ENCODE measurements at regions not wholly inside any gene's neighbourhood (a gene's known extent, or its start where the extent isn't known, plus 50 kb on each side); places are given as distances from the start of the nearest gene placed in this dataset.
"Not testable (repeated sequence)": the region's sequence is repeated elsewhere in the genome, so short reads cannot be mapped to it uniquely, and the experiment has no call there.

GRCh38 chr13:18238586-18238985 lies 943.0 kb downstream of the TUBA3C start:
- not testable (repeated sequence) for DNase-seq

GRCh38 chr13:18236528-18236815 lies 945.2 kb downstream of the TUBA3C start:
- DNase-seq = no peak

GRCh38 chr13:18235756-18236527 lies 945.7 kb downstream of the TUBA3C start:
- DNase-seq = no peak

- DNase-seq = no peak
Measured at GRCh38 chr13:18235172-18235571, 946.5 kb downstream of the TUBA3C start.

GRCh38 chr13:18234451-18234850 lies 947.2 kb downstream of the TUBA3C start:
- DNase-seq = not testable (repeated sequence)

- DNase-seq = no peak
Measured at GRCh38 chr13:18233783-18234299, 947.8 kb downstream of the TUBA3C start.

GRCh38 chr13:18232994-18233782 lies 948.4 kb downstream of the TUBA3C start:
- no peak for DNase-seq

GRCh38 chr13:18232298-18232993 lies 949.2 kb downstream of the TUBA3C start:
- DNase-seq = no peak

- peak; percentile 31 for DNase-seq
Measured at GRCh38 chr13:18224411-18224810, 957.2 kb downstream of the TUBA3C start.

GRCh38 chr13:18214689-18215088 lies 966.9 kb downstream of the TUBA3C start:
- not testable (repeated sequence) for DNase-seq

GRCh38 chr13:18213511-18213910 lies 968.1 kb downstream of the TUBA3C start:
- DNase-seq = not testable (repeated sequence)

GRCh38 chr13:18212873-18213272 lies 968.8 kb downstream of the TUBA3C start:
- DNase-seq = peak; percentile 11

- peak; percentile 22 for DNase-seq
Measured at GRCh38 chr13:18211752-18212560, 969.7 kb downstream of the TUBA3C start.

GRCh38 chr13:18204614-18205178 lies 976.9 kb downstream of the TUBA3C start:
- not testable (repeated sequence) for DNase-seq

GRCh38 chr13:18195365-18195678 lies 986.3 kb downstream of the TUBA3C start:
- not testable (repeated sequence) for DNase-seq

- not testable (repeated sequence) for DNase-seq
Measured at GRCh38 chr13:18194631-18195364, 986.8 kb downstream of the TUBA3C start.

GRCh38 chr13:18194104-18194503 lies 987.5 kb downstream of the TUBA3C start:
- not testable (repeated sequence) for DNase-seq

All from CD4-positive, alpha-beta T cell treated with Interleukin-12 subunit alpha and Interleukin-12 subunit beta, for 1 hour (primary cell).